Uterus (tissue), 2 donors: ENCODE measurements at regions not wholly inside any gene's neighbourhood (a gene's known extent, or its start where the extent isn't known, plus 50 kb on each side); places are given as distances from the start of the nearest gene placed in this dataset.

Experiments used
- POLR2A ChIP-seq, 2 donors: fragments of 450-650 bp; IDR thresholded peaks; one replicate each; pipeline ENCODE4 v1.6.1; 2016; ENCODE audit warnings: antibody characterized with exemption in 2 of 2, mild to moderate bottlenecking in 1 of 2, moderate library complexity in 1 of 2
- TF ChIP-seq, protein P1 (sequence below), 4 experiments: fragments of 200-600 bp in 2 of 4; fragments of 450-650 bp in 2 of 4; sonication (generic) in 2 of 4; IDR thresholded peaks; one replicate each; pipeline ENCODE4 v1.5.1; 2016 to 2019; ENCODE audit warnings: antibody characterized with exemption in 4 of 4, mild to moderate bottlenecking in 2 of 4, moderate library complexity in 1 of 4

GRCh38 chr3:118557513-118557912 lies 477.1 kb downstream of the IGSF11 start:
- no peak for TF ChIP-seq POLR2A (IDR thresholded peaks at IDR 0.05)
- TF ChIP-seq, protein P1, sequence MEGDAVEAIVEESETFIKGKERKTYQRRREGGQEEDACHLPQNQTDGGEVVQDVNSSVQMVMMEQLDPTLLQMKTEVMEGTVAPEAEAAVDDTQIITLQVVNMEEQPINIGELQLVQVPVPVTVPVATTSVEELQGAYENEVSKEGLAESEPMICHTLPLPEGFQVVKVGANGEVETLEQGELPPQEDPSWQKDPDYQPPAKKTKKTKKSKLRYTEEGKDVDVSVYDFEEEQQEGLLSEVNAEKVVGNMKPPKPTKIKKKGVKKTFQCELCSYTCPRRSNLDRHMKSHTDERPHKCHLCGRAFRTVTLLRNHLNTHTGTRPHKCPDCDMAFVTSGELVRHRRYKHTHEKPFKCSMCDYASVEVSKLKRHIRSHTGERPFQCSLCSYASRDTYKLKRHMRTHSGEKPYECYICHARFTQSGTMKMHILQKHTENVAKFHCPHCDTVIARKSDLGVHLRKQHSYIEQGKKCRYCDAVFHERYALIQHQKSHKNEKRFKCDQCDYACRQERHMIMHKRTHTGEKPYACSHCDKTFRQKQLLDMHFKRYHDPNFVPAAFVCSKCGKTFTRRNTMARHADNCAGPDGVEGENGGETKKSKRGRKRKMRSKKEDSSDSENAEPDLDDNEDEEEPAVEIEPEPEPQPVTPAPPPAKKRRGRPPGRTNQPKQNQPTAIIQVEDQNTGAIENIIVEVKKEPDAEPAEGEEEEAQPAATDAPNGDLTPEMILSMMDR (IDR thresholded peaks at IDR 0.05), result no peak
